ENCODE measurements at regions not wholly inside any gene's neighbourhood (a gene's known extent, or its start where the extent isn't known, plus 50 kb on each side); places are given as distances from the start of the nearest gene placed in this dataset.

DNA sequence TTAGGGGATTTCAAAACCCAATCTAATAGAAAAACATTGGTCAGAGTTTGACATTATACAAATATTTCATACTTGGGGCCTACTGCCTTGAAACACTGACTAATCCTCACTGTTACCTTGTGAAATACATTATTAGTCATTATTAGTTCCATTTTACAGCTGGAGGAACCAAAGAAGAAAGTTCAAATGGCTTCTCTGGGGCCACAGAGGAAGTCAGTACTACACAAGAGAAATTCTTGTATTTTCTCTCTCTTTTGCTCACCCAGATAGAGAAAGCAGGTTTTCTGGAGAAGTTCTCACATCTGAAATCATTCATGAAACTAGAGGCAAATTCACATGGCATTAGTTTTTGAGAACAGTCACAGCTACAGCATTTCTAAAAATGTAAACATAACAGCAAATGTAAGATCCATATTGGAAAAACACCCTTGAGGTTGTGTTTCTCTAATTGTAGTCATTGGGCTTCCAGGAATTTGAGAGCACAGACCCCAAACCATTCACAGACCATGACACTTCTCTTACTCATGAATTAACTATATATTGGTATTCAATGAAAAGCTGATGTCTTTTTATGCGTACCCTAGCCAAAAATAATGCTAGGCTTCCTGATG, 83.0 kb downstream of the LLPH start:
- FAIRE-seq (no peak), DNase-seq (ENCODE audit: low read depth in 1 of 2, low spot score in 2 of 2) (no peak)
- Histone ChIP-seq H3K27me3 (replicated peaks in 1 of 4; ENCODE audit: control insufficient read depth in 3 of 4, extremely low read depth in 1 of 4, insufficient read depth in 3 of 4, low read length in 3 of 4) (no peaks in the 10 kb centered on the region), H4K5ac (ENCODE audit: insufficient read length, low read depth, low read length) (no peak overlapping the region), H3K9me3 (ENCODE audit: insufficient read depth in 2 of 2, low read depth in 1 of 2, low read length in 1 of 2) (no peaks in the 10 kb centered on the region), H4K8ac (ENCODE audit: extremely low read depth, insufficient read depth, low read length) (no peak overlapping the region), H3K56ac (replicated peaks; ENCODE audit: insufficient read length, low read depth, low read length) (no peak overlapping the region), H3K27ac (ENCODE audit: low read depth, low read length) (no peak overlapping the region), H3K14ac (ENCODE audit: insufficient read length) (no peak overlapping the region), H3K79me2 (ENCODE audit: control insufficient read depth in 1 of 2, insufficient read depth in 2 of 2, low read length in 2 of 2) (no peaks in the 10 kb centered on the region), H3K79me1 (ENCODE audit: low read depth, low read length) (no peaks in the 10 kb centered on the region), H3K4ac (replicated peaks; ENCODE audit: insufficient read length, low read depth, low read length) (no peak overlapping the region), H3K9ac (replicated peaks in 1 of 4; ENCODE audit: extremely low read depth in 1 of 4, low read depth in 3 of 4, low read length in 3 of 4) (no peak overlapping the region), H3K18ac (ENCODE audit: extremely low read depth, low read length) (no peak overlapping the region), H2BK5ac (ENCODE audit: low read depth, low read length) (no peak overlapping the region), H3K23ac (ENCODE audit: insufficient read length) (no peak overlapping the region), H2AK5ac (ENCODE audit: low read depth, low read length) (no peak overlapping the region), H2BK15ac (ENCODE audit: low read length) (no peak overlapping the region), H4K91ac (replicated peaks; ENCODE audit: insufficient read length, low read length) (no peak overlapping the region), H2AFZ (ENCODE audit: low read length) (no peak overlapping the region), H4K20me1 (replicated peaks in 1 of 2; ENCODE audit: control insufficient read depth in 1 of 2, insufficient read depth in 2 of 2, low read length in 2 of 2) (no peaks in the 10 kb centered on the region), H3K23me2 (ENCODE audit: low read depth, low read length) (no peaks in the 10 kb centered on the region), H2BK20ac (ENCODE audit: low read length) (no peak overlapping the region), H2BK120ac (replicated peaks; ENCODE audit: low read depth, low read length) (no peak overlapping the region), H2BK12ac (ENCODE audit: low read depth, low read length) (no peak overlapping the region), H3K36me3 (ENCODE audit: control insufficient read depth in 2 of 4, insufficient read depth in 4 of 4, low read length in 3 of 4) (no peaks in the 10 kb centered on the region), H3K4me1 (replicated peaks in 1 of 4; ENCODE audit: control insufficient read depth in 3 of 4, insufficient read depth in 4 of 4, low read length in 3 of 4) (no peaks in the 10 kb centered on the region), H3K4me2 (ENCODE audit: insufficient read depth in 1 of 2, low read depth in 2 of 2, low read length in 2 of 2) (no peak overlapping the region), H3K4me3 (ENCODE audit: extremely low read depth in 1 of 4, insufficient read depth in 2 of 4, low read depth in 3 of 4, low read length in 4 of 4) (no peak overlapping the region)
- POLR2A ChIA-PET (ENCODE audit: partially characterized antibody): no interaction called here
- WGBS, 2 experiments (ENCODE audit: extremely low coverage in 1 of 2, insufficient coverage in 1 of 2, insufficient read length in 1 of 2, insufficient replicate concordance in 2 of 2, low coverage in 1 of 2, low lambda C conversion rate in 2 of 2, missing lambda C conversion rate in 1 of 2): 96% methylated on average over 1 of the region's 1 CpG; no CpG with 5 or more reads in 1 of the 2 experiments
- CTCF ChIA-PET (ENCODE audit: partially characterized antibody): no interaction called here
- no peak for TF ChIP-seq CBX8 (IDR thresholded peaks at IDR 0.05; ENCODE audit: borderline replicate concordance, low read depth, low read length)
- no peak for TF ChIP-seq POU5F1 (IDR thresholded peaks at IDR 0.05; ENCODE audit: low read depth, low read length)
- TF ChIP-seq BACH1 (IDR thresholded peaks at IDR 0.05; ENCODE audit: low read length): no peak
- TF ChIP-seq HDAC2 (IDR thresholded peaks at IDR 0.05; ENCODE audit: borderline replicate concordance in 1 of 2, low read depth in 2 of 2, low read length in 2 of 2): no peak
- no peak for TF ChIP-seq CREB1 (IDR thresholded peaks at IDR 0.05)
- no peak for TF ChIP-seq RAD21 (IDR thresholded peaks at IDR 0.05 in 1 of 2, conservative IDR thresholded peaks at IDR 0.05 in 1 of 2; ENCODE audit: low read depth in 2 of 2, low read length in 2 of 2)
- no peak for TF ChIP-seq TCF12 (IDR thresholded peaks at IDR 0.05; ENCODE audit: low read depth, low read length)
- no peak for TF ChIP-seq CBX5 (IDR thresholded peaks at IDR 0.05; ENCODE audit: low read depth, low read length)
